GM12878 (cell line): ENCODE measurements at regions not wholly inside any gene's neighbourhood (a gene's known extent, or its start where the extent isn't known, plus 50 kb on each side); places are given as distances from the start of the nearest gene placed in this dataset.
A peak's percentile ranks its signal among the peaks of the same experiment; 100 is the strongest.

Experiments
- BHLHE40 ChIP-seq, 2 experiments: fragments of 450-650 bp in 1 of 2; IDR thresholded peaks; 2 replicates each; pipeline ENCODE4 v1.6.1; 2011 to 2017; ENCODE audit warnings: low read depth in 2 of 2, borderline replicate concordance in 1 of 2, improper control_type of control experiment in 1 of 2, low read length in 1 of 2, mild to moderate bottlenecking in 1 of 2
- CBX3 ChIP-seq: fragments of 200-600 bp; sonication (generic); IDR thresholded peaks from 2 replicates; pipeline ENCODE4 v1.6.1; 2016; ENCODE audit warnings: low read depth, borderline replicate concordance
- EP300 ChIP-seq, 2 experiments: fragments of 150-350 bp in 1 of 2; IDR thresholded peaks; 2 replicates each; pipeline ENCODE4 v1.6.1; 2011 to 2012; ENCODE audit warnings: low read depth in 2 of 2, low read length in 2 of 2, borderline replicate concordance in 1 of 2, improper control_type of control experiment in 1 of 2, inconsistent platforms in 1 of 2; ENCODE audit not compliant: control insufficient read depth in 1 of 2
- ETV6 ChIP-seq, 2 experiments: fragments of 450-650 bp in 1 of 2; IDR thresholded peaks in 1 of 2; conservative IDR thresholded peaks in 1 of 2; 2 replicates each; pipeline ENCODE4 v1.6.1; 2014; ENCODE audit warnings: antibody characterized with exemption in 1 of 2, borderline replicate concordance in 1 of 2, low read depth in 1 of 2, mild to moderate bottlenecking in 1 of 2, moderate library complexity in 1 of 2
- FOS ChIP-seq: IDR thresholded peaks from 3 replicates; pipeline ENCODE4 v1.6.1; 2011; ENCODE audit warnings: borderline replicate concordance; ENCODE audit not compliant: insufficient read length; ENCODE audit errors: extremely low read depth
- HCFC1 ChIP-seq: fragments of 150-350 bp; IDR thresholded peaks from 2 replicates; pipeline ENCODE4 v1.6.1; 2014; ENCODE audit warnings: low read length
- IKZF1 ChIP-seq: fragments of 450-650 bp; conservative IDR thresholded peaks from 2 replicates; pipeline ENCODE4 v1.6.1; 2017; ENCODE audit warnings: antibody characterized with exemption, mild to moderate bottlenecking
- KAT2A ChIP-seq: conservative IDR thresholded peaks from 2 replicates; pipeline ENCODE4 v1.6.1; 2011; ENCODE audit warnings: low read depth, low read length; ENCODE audit not compliant: control insufficient read depth
- LARP7 ChIP-seq: fragments of 450-650 bp; IDR thresholded peaks from 2 replicates; pipeline ENCODE4 v1.6.1; 2017; ENCODE audit warnings: mild to moderate bottlenecking
- MTA3 ChIP-seq: IDR thresholded peaks from 2 replicates; pipeline ENCODE4 v1.6.1; 2012; ENCODE audit warnings: low read length, inconsistent platforms, borderline replicate concordance
- NFYA ChIP-seq: IDR thresholded peaks from 2 replicates; pipeline ENCODE4 v1.6.1; 2011; ENCODE audit warnings: low read depth, mild to moderate bottlenecking, low read length, improper control_type of control experiment, borderline replicate concordance
- NR2F1 ChIP-seq: fragments of 450-650 bp; conservative IDR thresholded peaks from 2 replicates; pipeline ENCODE4 v1.6.1; 2017; ENCODE audit warnings: mild to moderate bottlenecking
- RAD21 ChIP-seq: IDR thresholded peaks from 2 replicates; pipeline ENCODE4 v1.6.1; 2011; ENCODE audit warnings: mild to moderate bottlenecking, low read depth, low read length, moderate library complexity; ENCODE audit not compliant: insufficient read depth
- RB1 ChIP-seq: fragments of 450-650 bp; formaldehyde crosslinking; IDR thresholded peaks from 2 replicates; pipeline ENCODE4 v1.6.1; 2017; ENCODE audit warnings: mild to moderate bottlenecking, borderline replicate concordance
- RUNX3 ChIP-seq: IDR thresholded peaks from 2 replicates; pipeline ENCODE4 v1.6.1; 2012; ENCODE audit warnings: low read length, inconsistent platforms
- SIN3A ChIP-seq: IDR thresholded peaks from 2 replicates; pipeline ENCODE4 v1.6.1; 2012; ENCODE audit warnings: low read depth, low read length, improper control_type of control experiment
- SIX5 ChIP-seq: IDR thresholded peaks from 2 replicates; pipeline ENCODE4 v1.6.1; 2011; ENCODE audit warnings: mild to moderate bottlenecking, low read depth, low read length, moderate library complexity; ENCODE audit not compliant: severe bottlenecking
- ZNF207 ChIP-seq: fragments of 450-650 bp; IDR thresholded peaks from 2 replicates; pipeline ENCODE4 v1.6.1; 2014; ENCODE audit warnings: antibody characterized with exemption, mild to moderate bottlenecking, borderline replicate concordance
- ZNF274 ChIP-seq: IDR thresholded peaks from one replicate; pipeline ENCODE4 v1.8.0; 2011; ENCODE audit not compliant: insufficient read length, insufficient read depth
- ZSCAN29 ChIP-seq: fragments of 450-650 bp; IDR thresholded peaks from 2 replicates; pipeline ENCODE4 v1.6.1; 2017; ENCODE audit warnings: mild to moderate bottlenecking, moderate library complexity
- TF ChIP-seq, protein P1 (sequence below): fragments of 450-650 bp; IDR thresholded peaks from 2 replicates; pipeline ENCODE4 v1.6.1; 2018; ENCODE audit warnings: mild to moderate bottlenecking, low read depth, moderate library complexity; ENCODE audit not compliant: partially characterized antibody
- TF ChIP-seq, protein P2 (sequence below): fragments of 450-650 bp; formaldehyde crosslinking; IDR thresholded peaks from 2 replicates; pipeline ENCODE4 v1.4.0; 2022; ENCODE audit warnings: mild to moderate bottlenecking, moderate library complexity
- TF ChIP-seq, protein P3 (sequence below): IDR thresholded peaks from 2 replicates; pipeline ENCODE4 v1.6.1; 2012; ENCODE audit warnings: low read depth, low read length, improper control_type of control experiment
- TF ChIP-seq, protein P4 (sequence below): fragments of 450-650 bp; IDR thresholded peaks from 2 replicates; pipeline ENCODE4 v1.6.1; 2017; ENCODE audit warnings: mild to moderate bottlenecking

DNA sequence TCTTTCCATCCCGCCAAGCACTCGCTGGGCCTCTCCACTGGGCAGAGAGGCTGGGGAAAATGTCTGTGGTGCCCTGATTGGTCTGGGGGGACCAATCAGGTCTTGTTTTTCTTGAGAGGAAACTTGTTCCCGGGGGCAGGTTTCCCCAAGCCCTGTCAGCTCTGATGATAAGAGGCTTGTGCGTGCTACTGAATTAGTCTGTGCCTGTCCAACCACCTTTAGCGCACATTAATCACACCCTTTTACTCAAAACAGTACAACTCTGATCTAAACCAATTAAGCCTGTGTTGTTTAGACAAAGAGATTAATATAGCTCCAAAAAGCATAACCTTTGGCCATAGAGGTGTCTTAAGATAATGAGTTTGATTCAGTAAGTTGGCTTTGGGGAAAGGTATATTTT, 580.4 kb downstream of the VRK1 start (continued):
- TF ChIP-seq ZNF207 (no peak), RB1 (no peak), NR2F1 (peak; percentile 76), MTA3 (no peak), KAT2A (no peak), SIX5 (no peak), FOS (no peak), IKZF1 (0 out of 2 replicates have a peak, but pooled peaks have one; percentile 18), ZSCAN29 (no peak), HCFC1 (no peak), CBX3 (no peak), LARP7 (no peak), SIN3A (no peak), BHLHE40 (IDR thresholded peaks at IDR 0.05; ENCODE audit: borderline replicate concordance in 1 of 2, low read depth in 2 of 2, low read length in 1 of 2) (peak in 1 of 2 experiments; percentile 44; a peak in 1 of 4 replicates), RAD21 (no peak), NFYA (no peak), EP300 (IDR thresholded peaks at IDR 0.05; ENCODE audit: borderline replicate concordance in 1 of 2, control insufficient read depth in 1 of 2, low read depth in 2 of 2, low read length in 2 of 2) (peak; percentile 74 to 80; a peak in 3 of 4 replicates), RUNX3 (no peak), ZNF274 (no peak), ETV6 (conservative IDR thresholded peaks at IDR 0.05 in 1 of 2, IDR thresholded peaks at IDR 0.05 in 1 of 2; ENCODE audit: borderline replicate concordance in 1 of 2, low read depth in 1 of 2) (no peak)
- TF ChIP-seq, protein P1, sequence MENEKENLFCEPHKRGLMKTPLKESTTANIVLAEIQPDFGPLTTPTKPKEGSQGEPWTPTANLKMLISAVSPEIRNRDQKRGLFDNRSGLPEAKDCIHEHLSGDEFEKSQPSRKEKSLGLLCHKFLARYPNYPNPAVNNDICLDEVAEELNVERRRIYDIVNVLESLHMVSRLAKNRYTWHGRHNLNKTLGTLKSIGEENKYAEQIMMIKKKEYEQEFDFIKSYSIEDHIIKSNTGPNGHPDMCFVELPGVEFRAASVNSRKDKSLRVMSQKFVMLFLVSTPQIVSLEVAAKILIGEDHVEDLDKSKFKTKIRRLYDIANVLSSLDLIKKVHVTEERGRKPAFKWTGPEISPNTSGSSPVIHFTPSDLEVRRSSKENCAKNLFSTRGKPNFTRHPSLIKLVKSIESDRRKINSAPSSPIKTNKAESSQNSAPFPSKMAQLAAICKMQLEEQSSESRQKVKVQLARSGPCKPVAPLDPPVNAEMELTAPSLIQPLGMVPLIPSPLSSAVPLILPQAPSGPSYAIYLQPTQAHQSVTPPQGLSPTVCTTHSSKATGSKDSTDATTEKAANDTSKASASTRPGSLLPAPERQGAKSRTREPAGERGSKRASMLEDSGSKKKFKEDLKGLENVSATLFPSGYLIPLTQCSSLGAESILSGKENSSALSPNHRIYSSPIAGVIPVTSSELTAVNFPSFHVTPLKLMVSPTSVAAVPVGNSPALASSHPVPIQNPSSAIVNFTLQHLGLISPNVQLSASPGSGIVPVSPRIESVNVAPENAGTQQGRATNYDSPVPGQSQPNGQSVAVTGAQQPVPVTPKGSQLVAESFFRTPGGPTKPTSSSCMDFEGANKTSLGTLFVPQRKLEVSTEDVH: no peak
- TF ChIP-seq, protein P2, sequence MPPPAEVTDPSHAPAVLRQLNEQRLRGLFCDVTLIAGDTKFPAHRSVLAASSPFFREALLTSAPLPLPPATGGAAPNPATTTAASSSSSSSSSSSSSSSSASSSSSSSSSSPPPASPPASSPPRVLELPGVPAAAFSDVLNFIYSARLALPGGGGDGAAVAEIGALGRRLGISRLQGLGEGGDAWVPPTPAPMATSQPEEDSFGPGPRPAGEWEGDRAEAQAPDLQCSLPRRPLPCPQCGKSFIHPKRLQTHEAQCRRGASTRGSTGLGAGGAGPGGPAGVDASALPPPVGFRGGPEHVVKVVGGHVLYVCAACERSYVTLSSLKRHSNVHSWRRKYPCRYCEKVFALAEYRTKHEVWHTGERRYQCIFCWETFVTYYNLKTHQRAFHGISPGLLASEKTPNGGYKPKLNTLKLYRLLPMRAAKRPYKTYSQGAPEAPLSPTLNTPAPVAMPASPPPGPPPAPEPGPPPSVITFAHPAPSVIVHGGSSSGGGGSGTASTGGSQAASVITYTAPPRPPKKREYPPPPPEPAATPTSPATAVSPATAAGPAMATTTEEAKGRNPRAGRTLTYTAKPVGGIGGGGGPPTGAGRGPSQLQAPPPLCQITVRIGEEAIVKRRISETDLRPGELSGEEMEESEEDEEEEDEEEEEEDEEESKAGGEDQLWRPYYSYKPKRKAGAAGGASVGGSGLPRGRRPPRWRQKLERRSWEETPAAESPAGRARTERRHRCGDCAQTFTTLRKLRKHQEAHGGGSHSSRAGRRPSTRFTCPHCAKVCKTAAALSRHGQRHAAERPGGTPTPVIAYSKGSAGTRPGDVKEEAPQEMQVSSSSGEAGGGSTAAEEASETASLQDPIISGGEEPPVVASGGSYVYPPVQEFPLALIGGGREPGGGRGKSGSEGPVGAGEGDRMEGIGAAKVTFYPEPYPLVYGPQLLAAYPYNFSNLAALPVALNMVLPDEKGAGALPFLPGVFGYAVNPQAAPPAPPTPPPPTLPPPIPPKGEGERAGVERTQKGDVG (CRISPR knock-in tag): no peak
- TF ChIP-seq, protein P3, sequence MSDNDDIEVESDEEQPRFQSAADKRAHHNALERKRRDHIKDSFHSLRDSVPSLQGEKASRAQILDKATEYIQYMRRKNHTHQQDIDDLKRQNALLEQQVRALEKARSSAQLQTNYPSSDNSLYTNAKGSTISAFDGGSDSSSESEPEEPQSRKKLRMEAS: no peak
- TF ChIP-seq, protein P4, sequence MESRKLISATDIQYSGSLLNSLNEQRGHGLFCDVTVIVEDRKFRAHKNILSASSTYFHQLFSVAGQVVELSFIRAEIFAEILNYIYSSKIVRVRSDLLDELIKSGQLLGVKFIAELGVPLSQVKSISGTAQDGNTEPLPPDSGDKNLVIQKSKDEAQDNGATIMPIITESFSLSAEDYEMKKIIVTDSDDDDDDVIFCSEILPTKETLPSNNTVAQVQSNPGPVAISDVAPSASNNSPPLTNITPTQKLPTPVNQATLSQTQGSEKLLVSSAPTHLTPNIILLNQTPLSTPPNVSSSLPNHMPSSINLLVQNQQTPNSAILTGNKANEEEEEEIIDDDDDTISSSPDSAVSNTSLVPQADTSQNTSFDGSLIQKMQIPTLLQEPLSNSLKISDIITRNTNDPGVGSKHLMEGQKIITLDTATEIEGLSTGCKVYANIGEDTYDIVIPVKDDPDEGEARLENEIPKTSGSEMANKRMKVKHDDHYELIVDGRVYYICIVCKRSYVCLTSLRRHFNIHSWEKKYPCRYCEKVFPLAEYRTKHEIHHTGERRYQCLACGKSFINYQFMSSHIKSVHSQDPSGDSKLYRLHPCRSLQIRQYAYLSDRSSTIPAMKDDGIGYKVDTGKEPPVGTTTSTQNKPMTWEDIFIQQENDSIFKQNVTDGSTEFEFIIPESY: peak; percentile 77; the same call in 1 of the 2 replicates
